Adipose tissue (tissue), 3 donors: ENCODE measurements at regions not wholly inside any gene's neighbourhood (a gene's known extent, or its start where the extent isn't known, plus 50 kb on each side); places are given as distances from the start of the nearest gene placed in this dataset.
"Not testable (repeated sequence)": the region's sequence is repeated elsewhere in the genome, so short reads cannot be mapped to it uniquely, and the experiment has no call there.

Experiments used
- H3K27ac ChIP-seq: one replicate; pipeline ENCODE4 v1.5.1; 2013; ENCODE audit warnings: low read depth, low read length
- whole genome bisulfite sequencing, 3 donors: extraction: QIAGEN DNeasy Blood & Tissue Kit; methylation state at CpG; one replicate each; pipeline ENCODE4 v1.1.7; 2013; 5-methylcytosine and 5-hydroxymethylcytosine counted together
- donor health status: healthy with polysubstance abuse.
- donor health status: Bipolar disorder and iron deficiency.
- donor health status: healthy.

DNA sequence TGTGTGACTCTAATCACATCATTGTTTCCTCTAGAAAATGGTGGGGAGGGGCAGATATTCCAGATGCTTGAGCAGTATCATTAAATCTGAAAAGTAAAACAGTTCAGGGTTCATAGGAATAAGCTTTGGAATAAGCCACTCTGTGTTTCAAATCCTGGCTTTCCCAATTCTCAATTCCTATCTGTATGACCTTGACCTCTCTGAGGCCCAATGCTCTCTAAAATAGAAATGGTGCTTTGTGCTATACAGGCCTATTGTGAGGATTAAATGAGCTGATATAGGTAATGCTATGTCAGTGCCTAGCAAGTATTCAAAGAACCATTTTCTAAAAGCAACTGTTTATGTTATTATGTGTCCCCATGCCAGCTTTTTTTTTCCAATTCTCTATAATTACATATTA is 209.0 kb upstream of the PRSS16 start:
- H3K27ac ChIP-seq: no peak overlapping the region

DNA sequence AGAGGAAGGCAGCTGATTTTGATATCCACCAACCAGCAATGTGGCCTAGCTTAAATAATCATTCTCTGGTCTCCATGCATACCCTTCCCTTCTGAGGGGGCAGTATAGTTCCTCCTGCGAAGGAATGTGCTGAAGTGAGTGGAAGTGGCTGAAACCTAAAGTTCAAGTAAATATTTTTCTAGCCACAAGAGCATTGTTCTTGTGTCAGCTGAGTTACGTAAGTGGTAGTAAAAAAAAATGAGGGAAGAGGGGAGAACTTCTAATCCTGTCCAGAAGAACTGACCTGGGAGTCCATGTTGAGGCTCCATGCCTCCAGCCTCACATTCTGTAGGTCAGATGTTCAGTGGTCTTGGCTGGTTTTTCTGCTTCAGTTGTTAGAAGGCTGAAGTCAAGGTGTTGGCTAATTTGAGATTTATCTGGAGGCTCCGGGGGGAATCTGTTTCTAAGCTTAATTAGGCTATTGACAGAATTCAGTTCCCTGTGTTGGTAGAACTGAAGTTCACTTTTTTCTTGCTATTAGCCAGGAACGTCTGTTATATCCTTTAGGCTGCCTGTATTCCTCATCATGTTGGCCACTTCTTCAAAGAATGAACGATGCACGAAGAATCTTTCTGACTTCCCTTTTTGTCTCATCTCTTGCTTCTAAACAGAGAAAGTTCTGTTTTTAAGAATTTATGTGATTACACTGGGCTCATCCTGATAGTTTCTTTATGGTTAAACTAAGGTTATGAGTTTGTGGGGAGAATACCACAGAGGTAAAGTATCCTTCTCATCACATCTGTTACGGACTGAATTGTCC is 207.1 kb upstream of the PRSS16 start:
- no peak overlapping the region for H3K27ac ChIP-seq
- 72 to 74% (median 73%) methylated on average over 7 of the region's 7 CpGs for WGBS, 3 donors

DNA sequence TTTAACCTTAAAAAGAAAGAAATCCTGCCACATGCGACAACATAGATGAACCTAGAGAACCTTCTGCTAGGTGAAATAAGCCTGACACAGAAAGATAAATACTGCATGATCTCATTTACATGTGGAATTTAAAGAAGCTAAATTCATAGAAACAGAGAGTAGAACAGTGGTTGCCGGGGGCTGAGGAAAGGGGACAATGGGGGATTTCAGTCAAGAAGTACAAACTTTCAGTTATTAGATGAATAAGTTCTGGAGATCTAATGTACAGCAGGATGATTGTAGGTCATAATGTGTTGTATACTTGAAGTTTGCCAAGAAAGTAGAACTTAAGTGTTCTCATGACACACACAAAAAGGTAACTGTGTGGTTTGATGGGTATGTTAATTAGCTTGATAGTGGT is 204.3 kb upstream of the PRSS16 start:
- no peak overlapping the region for H3K27ac ChIP-seq
- 88 to 94% (median 88%) methylated on average over 2 of the region's 2 CpGs for WGBS, 3 donors

DNA sequence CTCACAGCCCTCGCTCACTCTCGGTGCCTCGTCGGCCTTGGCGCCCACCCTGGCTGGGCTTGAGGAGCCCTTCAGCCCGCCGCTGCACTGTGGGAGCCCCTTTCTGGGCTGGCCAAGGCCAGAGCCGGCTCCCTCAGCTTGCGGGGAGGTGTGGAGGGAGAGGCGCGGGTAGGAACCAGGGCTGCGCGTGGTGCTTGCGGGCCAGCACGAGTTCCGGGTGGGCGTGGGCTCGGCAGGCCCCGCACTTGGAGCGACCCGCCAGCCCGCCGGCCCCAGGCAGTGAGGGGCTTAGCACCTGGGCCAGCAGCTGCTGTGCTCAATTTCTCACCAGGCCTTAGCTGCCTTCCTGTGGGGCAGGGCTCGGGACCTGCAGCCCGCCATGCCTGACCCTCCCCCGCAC is 202.4 kb upstream of the PRSS16 start:
- not testable (repeated sequence) for H3K27ac ChIP-seq
- 89 to 97% (median 96%) methylated on average over 20 to 26 of the region's 26 CpGs for WGBS, 3 donors

- H3K27ac ChIP-seq: not testable (repeated sequence)
- WGBS, 3 donors: 14 to 39% (median 35%) methylated on average over 3 to 4 of the region's 5 CpGs
Observed at GRCh38 chr6:27047725-27048124, 199.8 kb upstream of the PRSS16 start.

DNA sequence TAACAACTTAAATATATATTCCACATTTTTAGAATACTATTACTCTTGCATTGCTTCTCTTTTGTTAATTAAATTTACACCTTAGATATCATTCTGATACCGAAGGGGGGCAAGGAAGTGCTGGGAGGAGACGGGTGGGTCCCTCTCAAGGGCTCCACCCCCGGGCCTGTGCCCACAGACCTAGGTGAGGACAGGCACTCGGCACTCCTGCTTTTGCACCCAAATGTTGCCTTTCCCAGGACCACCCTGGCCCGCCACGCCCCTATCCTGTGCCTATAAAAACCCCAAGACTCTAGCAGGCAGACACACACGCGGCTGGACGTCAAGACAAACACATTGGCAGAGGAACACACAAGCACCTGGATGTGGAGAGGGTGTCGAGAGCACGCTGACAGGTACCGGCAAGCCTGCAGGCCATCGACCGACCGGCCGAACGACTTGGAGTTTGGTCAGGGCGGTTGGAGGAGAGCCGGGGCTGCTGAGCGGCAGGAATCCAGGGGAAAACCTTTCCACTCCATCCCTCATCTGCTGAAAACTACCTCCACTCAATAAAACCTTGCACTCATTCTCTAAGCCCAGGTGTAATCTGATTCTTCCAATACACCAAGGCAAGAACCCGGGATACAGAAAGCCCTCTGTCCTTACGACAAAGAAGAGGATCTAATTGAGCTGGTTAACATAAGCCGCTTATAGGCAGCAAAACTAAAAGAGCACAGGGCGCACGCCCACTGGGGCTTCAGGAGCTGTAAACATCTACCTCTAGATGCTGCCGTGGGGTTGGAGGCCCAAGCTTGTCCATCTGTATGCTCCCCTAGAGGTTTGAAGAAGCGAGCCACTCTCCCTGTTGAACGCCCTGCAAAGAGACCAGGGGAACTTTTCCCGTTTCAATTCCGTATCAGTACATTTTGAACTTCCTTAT is 197.4 kb upstream of the PRSS16 start:
- H3K27ac ChIP-seq: no peak overlapping the region
- WGBS, 3 donors: 54 to 71% (median 66%) methylated on average over 30 of the region's 30 CpGs

- 76 to 87% (median 81%) methylated on average over 10 of the region's 10 CpGs for WGBS, 3 donors
- not testable (repeated sequence) for H3K27ac ChIP-seq
Observed at GRCh38 chr6:27052082-27052730, 195.3 kb upstream of the PRSS16 start.

DNA sequence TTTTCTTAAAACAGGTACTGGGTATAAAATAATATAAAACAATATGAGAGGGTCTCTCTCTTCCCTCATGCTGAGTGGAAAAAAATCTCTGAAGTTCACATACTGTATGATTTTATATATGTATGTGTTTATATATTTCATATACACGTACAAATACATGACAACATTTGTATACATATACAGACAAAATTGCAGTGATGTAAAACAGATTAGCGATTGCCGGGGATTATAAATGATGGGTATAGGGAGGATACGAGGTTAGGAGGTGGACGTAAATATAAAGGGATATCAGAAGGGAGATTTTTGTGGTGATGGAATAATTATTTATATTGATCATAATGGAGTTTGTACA is 194.8 kb upstream of the PRSS16 start:
- 76 to 80% (median 77%) methylated on average over 5 of the region's 5 CpGs for WGBS, 3 donors

GRCh38 chr6:27053738-27054137 is 193.8 kb upstream of the PRSS16 start:
- H3K27ac ChIP-seq: no peak overlapping the region

More for the DNA sequence above, 194.8 kb upstream of the PRSS16 start:
- no peak overlapping the region for H3K27ac ChIP-seq

- no peak overlapping the region for H3K27ac ChIP-seq
- 93 to 97% (median 94%) methylated on average over 1 of the region's 1 CpG for WGBS, 3 donors
Observed at GRCh38 chr6:27056615-27057014, 190.9 kb upstream of the PRSS16 start.

DNA sequence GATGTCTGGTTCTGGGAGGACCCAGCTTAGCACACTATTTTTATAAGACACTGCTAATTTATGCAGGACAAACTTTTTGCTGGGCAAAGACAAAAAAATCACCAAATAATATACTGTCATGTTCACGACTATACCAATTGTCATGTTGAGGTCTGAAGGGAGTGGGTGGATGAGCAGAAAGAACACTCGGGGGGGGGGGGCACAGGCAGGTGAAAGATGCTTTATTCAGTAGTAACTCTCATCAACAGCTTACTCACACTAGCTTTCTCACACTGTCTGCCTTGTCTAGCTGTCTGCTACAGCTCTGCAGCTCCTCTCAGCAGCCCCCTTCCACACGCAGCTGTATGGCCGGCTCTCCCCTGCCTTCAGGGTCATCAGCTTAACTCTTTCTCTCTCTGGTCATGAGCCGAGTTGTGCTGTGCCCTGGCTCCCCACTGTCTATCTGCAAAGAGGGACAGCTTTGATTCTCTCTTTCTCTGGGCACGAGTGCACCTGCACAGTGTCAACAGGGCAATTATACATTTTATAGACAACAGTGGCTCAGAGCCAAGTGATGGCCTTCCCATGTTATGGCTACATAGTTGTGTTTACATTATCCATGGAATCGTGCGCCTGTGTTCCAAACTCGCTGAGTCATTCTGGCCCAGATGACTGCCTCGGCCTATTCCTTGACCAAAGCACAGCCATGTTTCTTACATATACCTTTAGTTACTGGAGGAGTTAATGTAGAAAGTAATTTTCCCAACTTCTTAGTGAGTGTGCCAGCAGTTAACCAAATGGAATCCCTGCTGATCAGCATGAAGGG is 187.7 kb upstream of the PRSS16 start:
- H3K27ac ChIP-seq: no peak overlapping the region
- WGBS, 3 donors: 45 to 56% (median 54%) methylated on average over 10 of the region's 10 CpGs

GRCh38 chr6:27061235-27061993 is 186.1 kb upstream of the PRSS16 start:
- WGBS, 3 donors: 86 to 89% (median 88%) methylated on average over 3 of the region's 3 CpGs
- no peak overlapping the region for H3K27ac ChIP-seq

GRCh38 chr6:27062755-27063154 is 184.7 kb upstream of the PRSS16 start:
- no peak overlapping the region for H3K27ac ChIP-seq

DNA sequence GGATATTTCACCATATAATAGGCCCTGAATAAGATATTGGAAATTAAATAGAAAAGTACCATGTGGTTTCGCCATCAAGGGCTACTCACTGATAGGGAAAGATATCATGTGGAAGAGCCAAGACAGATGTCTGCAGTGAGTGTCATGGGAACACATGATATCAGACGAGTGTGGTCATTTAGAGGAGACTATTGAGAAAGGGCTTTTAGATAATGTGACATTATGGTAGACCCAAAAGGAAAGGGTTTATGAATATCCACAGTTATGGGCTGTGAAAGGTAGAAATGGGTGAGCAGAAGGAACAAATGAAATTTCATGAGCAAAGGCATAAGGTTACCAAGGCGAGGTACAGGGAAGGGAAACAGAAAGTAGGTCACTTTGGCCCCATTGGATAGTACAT is 182.3 kb upstream of the PRSS16 start:
- H3K27ac ChIP-seq: no peak overlapping the region
- 81 to 86% (median 84%) methylated on average over 3 of the region's 3 CpGs for WGBS, 3 donors

DNA sequence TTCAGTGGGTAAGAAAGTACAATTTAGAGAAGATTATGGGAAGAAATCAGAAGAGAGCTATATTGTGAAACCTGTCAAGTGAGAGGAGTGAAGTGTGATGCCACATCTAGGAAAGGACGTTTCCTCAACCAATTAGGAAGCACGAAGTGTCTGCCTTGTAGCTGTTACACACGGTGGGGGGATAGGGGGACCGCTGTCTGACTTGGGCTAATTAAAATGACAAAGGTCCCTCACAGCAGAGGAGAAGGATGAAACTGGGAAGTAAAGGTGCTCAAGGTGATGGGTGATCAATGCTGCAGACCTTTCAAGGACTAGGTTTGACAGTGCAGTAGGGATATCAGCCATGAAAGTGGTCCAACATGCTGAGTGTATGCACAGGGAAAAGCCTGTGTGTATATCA is 181.1 kb upstream of the PRSS16 start:
- no peak overlapping the region for H3K27ac ChIP-seq
- 26 to 41% (median 39%) methylated on average over 4 of the region's 4 CpGs for WGBS, 3 donors

DNA sequence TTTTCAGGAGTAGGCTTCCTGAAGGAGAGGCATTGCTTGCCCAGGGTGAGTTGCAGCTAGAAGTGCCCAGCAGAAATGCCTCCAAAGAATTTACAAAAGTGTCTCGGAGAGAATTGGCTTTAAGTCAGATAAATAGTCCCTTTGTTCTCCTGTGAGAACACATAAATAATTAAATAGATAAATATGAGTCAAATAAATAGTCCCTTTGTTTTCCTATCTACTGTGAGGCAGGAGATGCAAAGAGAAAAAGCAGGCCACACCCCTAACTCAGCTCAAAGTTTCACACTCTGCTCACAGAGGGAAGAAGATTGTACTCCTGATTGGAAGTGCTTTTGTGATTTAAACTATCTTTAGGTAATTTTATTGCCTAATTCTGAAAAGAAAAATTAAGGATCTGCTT is 180.7 kb upstream of the PRSS16 start:
- H3K27ac ChIP-seq: no peak overlapping the region
- 63 to 85% (median 74%) methylated on average over 1 of the region's 1 CpG for WGBS, 3 donors

DNA sequence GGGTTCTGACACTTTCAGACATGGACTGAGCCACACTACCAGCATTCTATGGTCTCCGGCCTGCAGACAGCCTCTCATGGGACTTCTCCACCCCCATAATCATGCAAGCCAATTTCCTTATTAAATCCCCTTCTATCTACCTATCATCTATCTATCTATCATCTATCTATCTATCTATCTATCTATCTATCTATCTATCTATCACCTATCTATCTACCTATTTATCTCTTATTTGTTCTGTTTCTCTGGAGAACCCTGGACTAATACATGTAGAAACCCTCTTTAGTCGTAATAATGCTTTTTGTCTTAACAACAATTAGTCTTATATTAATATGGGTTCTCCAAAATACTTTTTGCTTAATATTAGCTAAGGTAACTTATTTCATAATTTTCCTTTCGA is 174.1 kb upstream of the PRSS16 start:
- 72 to 79% (median 76%) methylated on average over 3 of the region's 3 CpGs for WGBS, 3 donors
- H3K27ac ChIP-seq: no peak overlapping the region

- no peak overlapping the region for H3K27ac ChIP-seq
- 25 to 60% (median 56%) methylated on average over 1 of the region's 1 CpG for WGBS, 3 donors
Observed at GRCh38 chr6:27076116-27076515, 171.4 kb upstream of the PRSS16 start.
